SK-N-SH (cell line): ENCODE measurements at regions not wholly inside any gene's neighbourhood (a gene's known extent, or its start where the extent isn't known, plus 50 kb on each side); places are given as distances from the start of the nearest gene placed in this dataset.
"Not testable (repeated sequence)": the region's sequence is repeated elsewhere in the genome, so short reads cannot be mapped to it uniquely, and the experiment has no call there.

Experiments used
- ELF1 ChIP-seq: IDR thresholded peaks from 2 replicates; pipeline ENCODE4 v1.4.0; 2012
- EZH2phosphoT487 ChIP-seq: fragments of 200-600 bp; sonication (generic); IDR thresholded peaks from 2 replicates; pipeline ENCODE4 v1.6.1; 2017; ENCODE audit warnings: low read depth, mixed run types, mild to moderate bottlenecking, antibody characterized with exemption, moderate library complexity, borderline replicate concordance
- GABPA ChIP-seq: IDR thresholded peaks from 2 replicates; pipeline ENCODE4 v1.4.0; 2012; ENCODE audit warnings: low read depth, mild to moderate bottlenecking
- GATA2 ChIP-seq: sonication (generic); formaldehyde crosslinking; IDR thresholded peaks from 2 replicates; pipeline ENCODE4 v1.5.0; 2020; ENCODE audit warnings: mild to moderate bottlenecking, missing genetic modification reagents
- MXI1 ChIP-seq: IDR thresholded peaks from 2 replicates; pipeline ENCODE4 v1.6.1; 2012; ENCODE audit warnings: mild to moderate bottlenecking, low read depth, low read length, improper control_type of control experiment
- SIN3A ChIP-seq: IDR thresholded peaks from 2 replicates; pipeline ENCODE4 v1.6.1; 2012; ENCODE audit warnings: low read depth, mild to moderate bottlenecking, low read length, moderate library complexity, borderline replicate concordance
- TAF1 ChIP-seq: IDR thresholded peaks from 2 replicates; pipeline ENCODE4 v1.6.1; 2012; ENCODE audit warnings: low read depth, mild to moderate bottlenecking, low read length, moderate library complexity, borderline replicate concordance
- TF ChIP-seq, protein P1 (sequence below): fragments of 200-600 bp; sonication (generic); IDR thresholded peaks from 2 replicates; pipeline ENCODE4 v1.6.1; 2017; ENCODE audit warnings: antibody characterized with exemption, mild to moderate bottlenecking, moderate library complexity
- TF ChIP-seq, protein P2 (sequence below): IDR thresholded peaks from 2 replicates; pipeline ENCODE4; 2012

DNA sequence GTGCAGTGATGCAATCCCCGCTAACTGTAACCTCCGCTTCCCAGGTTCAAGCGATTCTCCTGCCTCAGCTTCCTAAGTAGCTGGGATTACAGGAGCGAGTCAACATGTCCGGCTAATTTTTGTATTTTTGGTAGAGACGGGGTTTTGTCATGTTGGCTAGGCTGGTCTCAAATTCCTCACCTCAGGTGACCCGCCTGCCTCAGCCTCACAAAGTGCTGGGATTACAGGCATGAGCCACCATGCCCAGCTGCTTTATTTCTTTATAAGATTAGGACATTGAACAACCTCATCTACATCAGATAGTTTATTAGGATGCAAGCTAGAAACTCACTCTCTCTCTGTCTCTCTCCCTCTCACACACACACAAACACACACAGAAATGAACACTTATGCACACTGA, 1102.5 kb downstream of the TAF11L14 start:
- not testable (repeated sequence) for TF ChIP-seq GATA2 (CRISPR knock-in tag); GABPA; SIN3A; MXI1; TAF1; EZH2phosphoT487; ELF1
- TF ChIP-seq, protein P1, sequence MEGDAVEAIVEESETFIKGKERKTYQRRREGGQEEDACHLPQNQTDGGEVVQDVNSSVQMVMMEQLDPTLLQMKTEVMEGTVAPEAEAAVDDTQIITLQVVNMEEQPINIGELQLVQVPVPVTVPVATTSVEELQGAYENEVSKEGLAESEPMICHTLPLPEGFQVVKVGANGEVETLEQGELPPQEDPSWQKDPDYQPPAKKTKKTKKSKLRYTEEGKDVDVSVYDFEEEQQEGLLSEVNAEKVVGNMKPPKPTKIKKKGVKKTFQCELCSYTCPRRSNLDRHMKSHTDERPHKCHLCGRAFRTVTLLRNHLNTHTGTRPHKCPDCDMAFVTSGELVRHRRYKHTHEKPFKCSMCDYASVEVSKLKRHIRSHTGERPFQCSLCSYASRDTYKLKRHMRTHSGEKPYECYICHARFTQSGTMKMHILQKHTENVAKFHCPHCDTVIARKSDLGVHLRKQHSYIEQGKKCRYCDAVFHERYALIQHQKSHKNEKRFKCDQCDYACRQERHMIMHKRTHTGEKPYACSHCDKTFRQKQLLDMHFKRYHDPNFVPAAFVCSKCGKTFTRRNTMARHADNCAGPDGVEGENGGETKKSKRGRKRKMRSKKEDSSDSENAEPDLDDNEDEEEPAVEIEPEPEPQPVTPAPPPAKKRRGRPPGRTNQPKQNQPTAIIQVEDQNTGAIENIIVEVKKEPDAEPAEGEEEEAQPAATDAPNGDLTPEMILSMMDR: not testable (repeated sequence)
- TF ChIP-seq, protein P2, sequence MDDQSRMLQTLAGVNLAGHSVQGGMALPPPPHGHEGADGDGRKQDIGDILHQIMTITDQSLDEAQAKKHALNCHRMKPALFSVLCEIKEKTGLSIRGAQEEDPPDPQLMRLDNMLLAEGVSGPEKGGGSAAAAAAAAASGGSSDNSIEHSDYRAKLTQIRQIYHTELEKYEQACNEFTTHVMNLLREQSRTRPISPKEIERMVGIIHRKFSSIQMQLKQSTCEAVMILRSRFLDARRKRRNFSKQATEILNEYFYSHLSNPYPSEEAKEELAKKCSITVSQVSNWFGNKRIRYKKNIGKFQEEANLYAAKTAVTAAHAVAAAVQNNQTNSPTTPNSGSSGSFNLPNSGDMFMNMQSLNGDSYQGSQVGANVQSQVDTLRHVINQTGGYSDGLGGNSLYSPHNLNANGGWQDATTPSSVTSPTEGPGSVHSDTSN: not testable (repeated sequence)
